Sigmoid colon (tissue), 4 donors: ENCODE measurements at regions not wholly inside any gene's neighbourhood (a gene's known extent, or its start where the extent isn't known, plus 50 kb on each side); places are given as distances from the start of the nearest gene placed in this dataset.

Source experiments
- CTCF ChIP-seq, 4 experiments: fragments of 450-650 bp in 3 of 4; fragments of 200-600 bp in 1 of 4; IDR thresholded peaks; one replicate each; pipeline ENCODE4 v1.5.1; 2016 to 2019; ENCODE audit warnings: antibody characterized with exemption in 4 of 4, mild to moderate bottlenecking in 3 of 4, moderate library complexity in 2 of 4
- EP300 ChIP-seq, 4 donors: sonication (generic); formaldehyde crosslinking; IDR thresholded peaks; one replicate each; pipeline ENCODE4 v1.6.1; 2017; ENCODE audit warnings: antibody characterized with exemption in 4 of 4
- POLR2A ChIP-seq, 2 donors: fragments of 450-650 bp; IDR thresholded peaks; one replicate each; pipeline ENCODE4 v1.6.1; 2016; ENCODE audit warnings: antibody characterized with exemption in 2 of 2, mild to moderate bottlenecking in 2 of 2, moderate library complexity in 2 of 2

GRCh38 chr6:122102026-122102425, 297.4 kb upstream of the HSF2 start:
- TF ChIP-seq POLR2A (IDR thresholded peaks at IDR 0.05) (no peak), CTCF (IDR thresholded peaks at IDR 0.05) (no peak), EP300 (IDR thresholded peaks at IDR 0.05) (no peak)
